KMS-11 (cell line): ENCODE measurements at regions not wholly inside any gene's neighbourhood (a gene's known extent, or its start where the extent isn't known, plus 50 kb on each side); places are given as distances from the start of the nearest gene placed in this dataset.

Source experiments
- H2AFZ ChIP-seq: fragments of 200-600 bp; sonication (generic); 2 replicates; pipeline ENCODE4 v1.6.1; 2016; ENCODE audit warnings: antibody characterized with exemption, mixed run types, low read depth
- H3K27ac ChIP-seq: fragments of 200-600 bp; sonication (generic); 2 replicates; pipeline ENCODE4 v1.6.1; 2016; ENCODE audit warnings: mild to moderate bottlenecking, mixed run types
- H3K27me3 ChIP-seq: fragments of 200-600 bp; sonication (generic); 2 replicates; pipeline ENCODE4 v1.6.1; 2017; ENCODE audit warnings: mild to moderate bottlenecking, low read depth, mixed run types, moderate library complexity; ENCODE audit not compliant: insufficient read depth
- H3K36me3 ChIP-seq: fragments of 200-600 bp; sonication (generic); 2 replicates; pipeline ENCODE4 v1.6.1; 2017; ENCODE audit warnings: mild to moderate bottlenecking, mixed run types; ENCODE audit not compliant: insufficient read depth
- H3K4me1 ChIP-seq: fragments of 200-600 bp; sonication (generic); 2 replicates; pipeline ENCODE4 v1.6.1; 2016; ENCODE audit warnings: mild to moderate bottlenecking, low read depth, mixed run types; ENCODE audit not compliant: poor library complexity, severe bottlenecking
- H3K4me2 ChIP-seq: fragments of 200-600 bp; sonication (generic); 2 replicates; pipeline ENCODE4 v1.7.0; 2016; ENCODE audit warnings: mild to moderate bottlenecking, mixed run types
- H3K4me3 ChIP-seq: fragments of 200-600 bp; sonication (generic); IDR thresholded peaks from 2 replicates; pipeline ENCODE4 v1.6.1; 2017; ENCODE audit warnings: low read depth, low read length, mixed read lengths; ENCODE audit not compliant: insufficient read depth
- H3K79me2 ChIP-seq: fragments of 200-600 bp; sonication (generic); 2 replicates; pipeline ENCODE4 v1.6.1; 2016; ENCODE audit warnings: low read depth, mixed run types; ENCODE audit not compliant: insufficient read depth
- H3K9ac ChIP-seq: fragments of 200-600 bp; sonication (generic); 2 replicates; pipeline ENCODE4 v1.6.1; 2016; ENCODE audit warnings: mild to moderate bottlenecking, mixed run types
- H4K20me1 ChIP-seq: fragments of 200-600 bp; sonication (generic); 2 replicates; pipeline ENCODE4 v1.6.1; 2016; ENCODE audit warnings: mild to moderate bottlenecking, mixed run types; ENCODE audit not compliant: insufficient read depth
- CTCF ChIP-seq: fragments of 200-600 bp; sonication (generic); conservative IDR thresholded peaks from 2 replicates; pipeline ENCODE4 v1.6.1; 2017; ENCODE audit warnings: low read depth, mild to moderate bottlenecking, antibody characterized with exemption, low read length, moderate library complexity, mixed read lengths

- Histone ChIP-seq H3K4me2 (no peak overlapping the region), H3K9ac (no peak overlapping the region), H3K27me3 (no peaks in the 10 kb centered on the region), H3K4me1 (no peaks in the 10 kb centered on the region), H3K36me3 (no peaks in the 10 kb centered on the region), H4K20me1 (no peaks in the 10 kb centered on the region), H2AFZ (no peak overlapping the region), H3K4me3 (no peak overlapping the region), H3K27ac (no peak overlapping the region), H3K79me2 (no peaks in the 10 kb centered on the region)
- no peak for TF ChIP-seq CTCF
Observed at GRCh38 chr13:86826232-86826631, 844.9 kb upstream of the SLITRK5 start.

GRCh38 chr13:86830046-86830445 lies 841.1 kb upstream of the SLITRK5 start:
- Histone ChIP-seq H4K20me1 (no peaks in the 10 kb centered on the region), H3K4me2 (no peak overlapping the region), H3K9ac (no peak overlapping the region), H3K27ac (no peak overlapping the region), H3K27me3 (no peaks in the 10 kb centered on the region), H3K4me1 (no peaks in the 10 kb centered on the region), H2AFZ (no peak overlapping the region), H3K79me2 (no peaks in the 10 kb centered on the region), H3K36me3 (no peaks in the 10 kb centered on the region), H3K4me3 (no peak overlapping the region)
- no peak for TF ChIP-seq CTCF

GRCh38 chr13:86831084-86831483 lies 840.1 kb upstream of the SLITRK5 start:
- H3K36me3 ChIP-seq: no peaks in the 10 kb centered on the region
- H2AFZ ChIP-seq: no peak overlapping the region
- no peak overlapping the region for H3K27ac ChIP-seq
- H3K4me2 ChIP-seq: no peak overlapping the region
- H4K20me1 ChIP-seq: no peaks in the 10 kb centered on the region
- H3K4me3 ChIP-seq: no peak overlapping the region
- H3K27me3 ChIP-seq: no peaks in the 10 kb centered on the region
- H3K9ac ChIP-seq: no peak overlapping the region
- TF ChIP-seq CTCF: no peak
- H3K79me2 ChIP-seq: no peaks in the 10 kb centered on the region
- no peaks in the 10 kb centered on the region for H3K4me1 ChIP-seq

- no peak overlapping the region for H3K4me3 ChIP-seq
- no peak overlapping the region for H2AFZ ChIP-seq
- H3K4me1 ChIP-seq: no peaks in the 10 kb centered on the region
- no peaks in the 10 kb centered on the region for H3K27me3 ChIP-seq
- no peaks in the 10 kb centered on the region for H3K36me3 ChIP-seq
- no peaks in the 10 kb centered on the region for H3K79me2 ChIP-seq
- H4K20me1 ChIP-seq: no peaks in the 10 kb centered on the region
- H3K27ac ChIP-seq: no peak overlapping the region
- no peak for TF ChIP-seq CTCF
- no peak overlapping the region for H3K4me2 ChIP-seq
- H3K9ac ChIP-seq: no peak overlapping the region
Observed at GRCh38 chr13:86838411-86839120, 832.6 kb upstream of the SLITRK5 start.
